Esophagus muscularis mucosa (tissue), 4 donors: ENCODE measurements at regions not wholly inside any gene's neighbourhood (a gene's known extent, or its start where the extent isn't known, plus 50 kb on each side); places are given as distances from the start of the nearest gene placed in this dataset.
A peak's percentile ranks its signal among the peaks of the same experiment; 100 is the strongest.

ENCODE experiments used
- DNase-seq: peaks from one replicate; pipeline ENCODE4 v3.0.0-alpha.2; 2017; ENCODE audit errors: extremely low spot score
- H3K27ac ChIP-seq, 4 donors: fragments of 200-600 bp; sonication (generic); replicated peaks in 1 of 4; 1 replicate in 3 of 4; 2 replicates in 1 of 4; pipeline ENCODE4 v1.5.1; 2016 to 2019; ENCODE audit warnings: mild to moderate bottlenecking in 1 of 4
- H3K27me3 ChIP-seq, 4 donors: fragments of 200-600 bp; sonication (generic); one replicate each; pipeline versions ENCODE4 v1.5.1 to v1.6.0; 2016 to 2019
- H3K36me3 ChIP-seq, 4 donors: fragments of 200-600 bp; sonication (generic); one replicate each; pipeline ENCODE4 v1.5.1; 2016 to 2019
- H3K4me1 ChIP-seq, 4 donors: fragments of 200-600 bp; sonication (generic); one replicate each; pipeline ENCODE4 v1.5.1; 2016 to 2019
- H3K4me3 ChIP-seq, 4 donors: fragments of 200-600 bp; sonication (generic); 1 replicate in 2 of 4; 2 replicates in 2 of 4; pipeline ENCODE4 v1.5.1; 2016 to 2019; ENCODE audit warnings: mild to moderate bottlenecking in 4 of 4, moderate library complexity in 1 of 4
- H3K9me3 ChIP-seq, 4 donors: fragments of 200-600 bp; sonication (generic); 1 replicate in 3 of 4; 2 replicates in 1 of 4; pipeline ENCODE4 v1.5.1; 2016 to 2019
- CTCF ChIP-seq, 3 experiments: fragments of 200-600 bp in 2 of 3; fragments of 450-650 bp in 1 of 3; sonication (generic) in 2 of 3; IDR thresholded peaks; one replicate each; pipeline ENCODE4 v1.5.1; 2017 to 2019; ENCODE audit warnings: antibody characterized with exemption in 3 of 3, mild to moderate bottlenecking in 2 of 3, moderate library complexity in 1 of 3
- EP300 ChIP-seq: sonication (generic); formaldehyde crosslinking; IDR thresholded peaks from one replicate; pipeline ENCODE4 v1.6.1; 2017; ENCODE audit warnings: antibody characterized with exemption
- POLR2A ChIP-seq: fragments of 450-650 bp; IDR thresholded peaks from one replicate; pipeline ENCODE4 v1.6.1; 2017; ENCODE audit warnings: antibody characterized with exemption, moderate library complexity, mild to moderate bottlenecking, low read depth
- POLR2AphosphoS5 ChIP-seq, 2 donors: sonication (generic); formaldehyde crosslinking; IDR thresholded peaks; one replicate each; pipeline ENCODE4 v1.6.1; 2017; ENCODE audit warnings: antibody characterized with exemption in 2 of 2
- WGBS: methylation state at CpG from one replicate; pipeline ENCODE4 v1.1.5; 2018; 5-methylcytosine and 5-hydroxymethylcytosine counted together
- intact Hi-C: fragments of 100-400 bp; cut with DNase I; formaldehyde crosslinking; loops from one replicate; pipeline ENCODE4 v1.15.1; 2023

- Histone ChIP-seq H3K36me3 (no peaks in the 10 kb centered on the region), H3K9me3 (no peaks in the 10 kb centered on the region), H3K4me1 (peaks cover 44 to 91% (median 68%) of the 10 kb centered on the region in 4 donors), H3K27me3 (no peaks in the 10 kb centered on the region), H3K4me3 (no peak overlapping the region), H3K27ac (no peak overlapping the region)
- intact Hi-C loops = no loop called here
- TF ChIP-seq POLR2AphosphoS5 (IDR thresholded peaks at IDR 0.05) = no peak
- no peak for TF ChIP-seq EP300
- TF ChIP-seq CTCF (IDR thresholded peaks at IDR 0.05) = no peak
- no peak for TF ChIP-seq POLR2A
- WGBS = 91% methylated on average over 5 of the region's 5 CpGs
- no peak for DNase-seq
These were observed 166.9 kb upstream of the IL12A start for GRCh38 chr3:159821736-159822135.

- Histone ChIP-seq H3K27me3 (no peaks in the 10 kb centered on the region), H3K4me3 (no peak overlapping the region), H3K27ac (peak overlapping the region; percentile 50 to 66 (median 52)), H3K36me3 (no peaks in the 10 kb centered on the region), H3K9me3 (no peaks in the 10 kb centered on the region), H3K4me1 (peaks cover 28 to 84% (median 55%) of the 10 kb centered on the region in 4 donors)
- DNase-seq = no peak
- TF ChIP-seq POLR2A (no peak), EP300 (no peak), CTCF (IDR thresholded peaks at IDR 0.05) (no peak), POLR2AphosphoS5 (IDR thresholded peaks at IDR 0.05) (no peak)
- WGBS = 68% methylated on average over 3 of the region's 3 CpGs
- intact Hi-C loops = no loop called here
These were observed 164.9 kb upstream of the IL12A start for GRCh38 chr3:159823780-159824179.

GRCh38 chr3:159824333-159824732, 164.3 kb upstream of the IL12A start:
- H3K36me3 ChIP-seq = no peaks in the 10 kb centered on the region
- intact Hi-C loops = no loop called here
- H3K27me3 ChIP-seq = no peaks in the 10 kb centered on the region
- no peak for DNase-seq
- 31% methylated on average over 2 of the region's 2 CpGs for WGBS
- peaks cover 29 to 84% (median 55%) of the 10 kb centered on the region in 4 donors for H3K4me1 ChIP-seq
- no peaks in the 10 kb centered on the region for H3K9me3 ChIP-seq
- peak overlapping the region; percentile 50 to 66 (median 52) for H3K27ac ChIP-seq
- H3K4me3 ChIP-seq = no peak overlapping the region
- TF ChIP-seq POLR2AphosphoS5 (IDR thresholded peaks at IDR 0.05) (peak; percentile 58 to 83), CTCF (IDR thresholded peaks at IDR 0.05) (no peak)

- peaks cover 39 to 88% (median 61%) of the 10 kb centered on the region in 4 donors for H3K4me1 ChIP-seq
- H3K4me3 ChIP-seq = no peak overlapping the region
- no peaks in the 10 kb centered on the region for H3K27me3 ChIP-seq
- no peak for DNase-seq
- TF ChIP-seq EP300 (no peak), POLR2A (no peak), CTCF (IDR thresholded peaks at IDR 0.05) (no peak)
- no peaks in the 10 kb centered on the region for H3K9me3 ChIP-seq
- intact Hi-C loops = loop anchor here (5.0 kb wide), 1 partner anchor 57 kb away; no protein-coding TSS in a partner anchor
- WGBS = 45% methylated on average over 5 of the region's 5 CpGs
- H3K36me3 ChIP-seq = no peaks in the 10 kb centered on the region
- peak overlapping the region; percentile 50 to 66 (median 52) for H3K27ac ChIP-seq
These were observed 163.3 kb upstream of the IL12A start for GRCh38 chr3:159825216-159825854.

- TF ChIP-seq POLR2AphosphoS5 (IDR thresholded peaks at IDR 0.05) = no peak
- TF ChIP-seq CTCF (IDR thresholded peaks at IDR 0.05) = peak; percentile 56 to 60 (median 59)
- TF ChIP-seq EP300 = no peak
- H3K36me3 ChIP-seq = no peaks in the 10 kb centered on the region
- H3K4me3 ChIP-seq = peak overlapping the region in 1 of 4 donors; percentile 1
- peak overlapping the region in 3 of 4 donors; percentile 12 to 54 (median 50) for H3K27ac ChIP-seq
- 16% methylated on average over 5 of the region's 5 CpGs for WGBS
- H3K9me3 ChIP-seq = no peaks in the 10 kb centered on the region
- no peak for DNase-seq
- H3K4me1 ChIP-seq = peaks cover 43 to 69% (median 65%) of the 10 kb centered on the region in 4 donors
- intact Hi-C loops = loop anchor here (5.0 kb wide), 1 partner anchor 54 kb away; no protein-coding TSS in a partner anchor
- no peaks in the 10 kb centered on the region for H3K27me3 ChIP-seq
These were observed 160.1 kb upstream of the IL12A start for GRCh38 chr3:159828542-159828943.
